ENCODE measurements at regions not wholly inside any gene's neighbourhood (a gene's known extent, or its start where the extent isn't known, plus 50 kb on each side); places are given as distances from the start of the nearest gene placed in this dataset.

GRCh38 chr4:34723605-34724004, 1520.7 kb downstream of the ARAP2 start:
- TF ChIP-seq ZNF70 (CRISPR knock-in tag; IDR thresholded peaks at IDR 0.05) (no peak), ISL1 (CRISPR knock-in tag; IDR thresholded peaks at IDR 0.05) (no peak), CREB5 (CRISPR knock-in tag; IDR thresholded peaks at IDR 0.05; ENCODE audit: low read depth) (no peak), ZFP30 (CRISPR knock-in tag; IDR thresholded peaks at IDR 0.05) (no peak), ARNTL (CRISPR knock-in tag; IDR thresholded peaks at IDR 0.05; ENCODE audit: borderline replicate concordance, low read depth) (no peak), BACH2 (CRISPR knock-in tag; IDR thresholded peaks at IDR 0.05; ENCODE audit: borderline replicate concordance) (no peak)

All from SK-N-SH treated with all-trans-retinoic acid at 6 μM for 48 hours (cell line).